H1 (cell line): ENCODE measurements at regions not wholly inside any gene's neighbourhood (a gene's known extent, or its start where the extent isn't known, plus 50 kb on each side); places are given as distances from the start of the nearest gene placed in this dataset.

Experiments used
- ATF2 ChIP-seq: IDR thresholded peaks from 2 replicates; pipeline ENCODE4 v1.6.1; 2012; ENCODE audit warnings: low read length, inconsistent platforms
- CTCF ChIP-seq, 3 experiments: IDR thresholded peaks; 1 replicate in 2 of 3; 2 replicates in 1 of 3; pipeline versions ENCODE4 v1.5.1 to v1.6.1; 2011; ENCODE audit warnings: low read length in 3 of 3, mild to moderate bottlenecking in 3 of 3, inconsistent platforms in 2 of 3, low read depth in 1 of 3, moderate library complexity in 1 of 3; ENCODE audit not compliant: insufficient read depth in 1 of 3; ENCODE audit errors: control extremely low read depth in 1 of 3
- EP300 ChIP-seq, 2 experiments: IDR thresholded peaks; 1 replicate in 1 of 2; 2 replicates in 1 of 2; pipeline ENCODE4 v1.6.1; 2011 to 2012; ENCODE audit warnings: low read depth in 2 of 2, low read length in 2 of 2, mild to moderate bottlenecking in 2 of 2, borderline replicate concordance in 1 of 2, inconsistent platforms in 1 of 2, moderate library complexity in 1 of 2
- FOSL1 ChIP-seq: IDR thresholded peaks from 2 replicates; pipeline ENCODE4 v1.6.1; 2011; ENCODE audit warnings: mild to moderate bottlenecking, low read depth, low read length, moderate library complexity; ENCODE audit not compliant: insufficient read depth
- GABPA ChIP-seq: IDR thresholded peaks from 2 replicates; pipeline ENCODE4 v1.6.1; 2011; ENCODE audit warnings: mild to moderate bottlenecking, low read length, moderate library complexity, borderline replicate concordance; ENCODE audit not compliant: insufficient read depth
- MAX ChIP-seq: IDR thresholded peaks from 2 replicates; pipeline ENCODE4 v1.6.1; 2012; ENCODE audit warnings: inconsistent platforms
- NRF1 ChIP-seq: IDR thresholded peaks from 2 replicates; pipeline ENCODE4 v1.6.1; 2011; ENCODE audit warnings: mild to moderate bottlenecking, low read depth, low read length, improper control_type of control experiment
- RAD21 ChIP-seq, 2 experiments: IDR thresholded peaks in 1 of 2; conservative IDR thresholded peaks in 1 of 2; 2 replicates each; pipeline ENCODE4 v1.6.1; 2011; ENCODE audit warnings: low read depth in 2 of 2, low read length in 2 of 2, improper control_type of control experiment in 1 of 2, inconsistent platforms in 1 of 2, mild to moderate bottlenecking in 1 of 2, moderate library complexity in 1 of 2
- SRF ChIP-seq: IDR thresholded peaks from 2 replicates; pipeline ENCODE4 v1.6.1; 2011; ENCODE audit warnings: mild to moderate bottlenecking, low read depth, low read length, moderate library complexity

- TF ChIP-seq SRF = no peak
- TF ChIP-seq CTCF (IDR thresholded peaks at IDR 0.05; ENCODE audit: control extremely low read depth in 1 of 3, insufficient read depth in 1 of 3, low read depth in 1 of 3, low read length in 3 of 3) = no peak
- no peak for TF ChIP-seq FOSL1
- TF ChIP-seq MAX = no peak
- TF ChIP-seq NRF1 = no peak
- no peak for TF ChIP-seq EP300 (IDR thresholded peaks at IDR 0.05; ENCODE audit: borderline replicate concordance in 1 of 2, low read depth in 2 of 2, low read length in 2 of 2)
- no peak for TF ChIP-seq ATF2
- TF ChIP-seq GABPA = no peak
- no peak for TF ChIP-seq RAD21 (IDR thresholded peaks at IDR 0.05 in 1 of 2, conservative IDR thresholded peaks at IDR 0.05 in 1 of 2; ENCODE audit: low read depth in 2 of 2, low read length in 2 of 2)
Observed at GRCh38 chr5:165360366-165360765, 1854.9 kb downstream of the MAT2B start.
